Amygdala (tissue), 56 donors: ENCODE measurements at regions not wholly inside any gene's neighbourhood (a gene's known extent, or its start where the extent isn't known, plus 50 kb on each side); places are given as distances from the start of the nearest gene placed in this dataset.
"Not testable (repeated sequence)": the region's sequence is repeated elsewhere in the genome, so short reads cannot be mapped to it uniquely, and the experiment has no call there.

ENCODE experiments used
- DNase-seq, 56 donors: peaks; one replicate each; lab custom pipeline; 2025; lab: John Stamatoyannopoulos, UW

DNA sequence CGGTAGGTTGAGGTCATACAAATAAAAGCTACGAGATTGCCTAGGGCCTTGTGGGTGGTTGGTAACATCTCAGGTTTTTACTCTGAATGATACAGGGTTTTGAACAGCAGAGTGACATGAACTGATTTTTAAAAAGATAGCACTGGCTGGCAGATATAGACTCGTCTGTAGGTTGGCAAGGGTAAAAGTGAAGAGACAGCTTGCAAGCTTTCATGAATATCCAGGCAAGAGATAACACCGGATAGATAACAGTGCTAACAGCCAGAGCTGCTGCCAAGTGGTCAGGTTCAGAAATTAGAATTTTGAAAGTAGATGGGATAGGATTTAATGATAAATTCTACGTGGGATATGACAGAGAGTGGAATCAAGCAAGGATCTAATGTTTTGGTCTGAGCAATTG lies 299.7 kb upstream of the AADAT start:
- DNase-seq: no peak

DNA sequence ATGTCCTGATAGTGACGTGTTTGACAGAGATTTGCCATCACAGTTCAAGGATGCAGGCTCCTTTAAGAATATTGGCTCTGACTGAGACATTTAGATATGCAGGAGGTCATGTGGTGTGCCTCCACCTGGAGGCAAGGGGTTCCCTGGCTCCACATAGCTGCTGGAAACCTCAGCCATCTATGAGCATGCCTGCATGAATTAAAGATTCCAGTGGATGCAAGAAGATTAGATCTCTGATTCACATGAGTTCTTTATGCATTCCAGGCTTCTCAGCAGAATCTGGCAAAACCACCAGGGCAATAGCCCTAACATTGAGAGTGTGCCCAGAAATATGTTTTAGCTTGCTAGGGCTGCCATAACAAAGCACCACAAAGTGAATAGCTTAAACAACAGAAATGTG lies 298.5 kb upstream of the AADAT start:
- DNase-seq: no peak

DNA sequence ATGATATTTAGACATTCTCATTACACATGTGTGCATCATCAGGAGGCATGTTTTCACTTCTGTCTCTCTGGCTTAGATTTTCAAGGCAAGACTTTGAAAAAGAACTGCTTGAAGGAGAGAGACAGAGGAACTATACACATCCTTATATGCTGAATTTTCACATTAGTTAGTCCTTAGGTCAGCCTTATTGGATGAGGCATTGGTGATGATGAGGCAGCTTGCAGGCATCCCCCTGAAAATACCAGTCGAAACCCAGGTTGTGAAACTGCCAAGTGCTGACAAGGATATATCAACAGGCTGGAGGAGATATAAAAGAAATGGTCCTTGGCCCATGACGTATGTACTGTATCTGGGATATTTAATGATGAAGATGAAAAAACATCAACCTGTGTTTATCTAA lies 297.2 kb upstream of the AADAT start:
- DNase-seq: no peak

DNA sequence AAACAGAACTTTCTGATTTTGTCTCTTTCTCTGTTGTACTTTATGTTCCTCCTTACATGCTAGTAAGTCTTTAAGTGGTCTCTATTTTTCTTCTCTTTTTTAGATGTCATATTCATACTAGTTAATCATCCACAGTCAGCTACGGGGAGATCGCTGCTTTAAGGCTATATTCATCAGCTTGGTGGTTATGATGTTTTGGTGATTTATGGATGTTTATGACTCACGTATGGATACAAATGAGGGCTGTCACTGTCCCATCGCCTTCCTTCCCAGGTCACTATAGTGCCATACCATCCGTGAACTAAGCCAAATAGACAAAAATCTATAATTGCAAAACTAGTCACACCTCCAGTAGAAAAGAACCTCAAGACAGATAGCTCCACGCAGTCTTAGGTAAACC lies 296.8 kb upstream of the AADAT start:
- DNase-seq: no peak

DNA sequence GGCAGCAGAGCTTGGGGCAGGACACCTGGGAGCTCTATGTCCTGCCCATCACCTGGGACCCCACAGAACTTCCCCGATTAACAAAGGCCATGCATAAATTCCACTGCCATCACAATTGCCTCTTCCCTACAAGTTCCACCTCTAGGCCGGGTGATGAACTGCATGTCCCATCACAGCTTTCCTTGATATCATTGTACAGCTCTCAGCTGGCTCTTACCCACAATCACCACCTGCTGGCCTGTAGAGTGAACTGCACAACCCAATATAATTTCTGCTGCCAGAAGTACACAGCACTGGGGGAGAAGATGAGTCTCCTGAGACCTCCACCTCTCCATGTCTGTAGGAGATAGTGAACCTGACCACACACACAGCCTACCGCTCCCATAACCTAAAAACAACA lies 285.0 kb upstream of the AADAT start:
- DNase-seq: no peak

DNA sequence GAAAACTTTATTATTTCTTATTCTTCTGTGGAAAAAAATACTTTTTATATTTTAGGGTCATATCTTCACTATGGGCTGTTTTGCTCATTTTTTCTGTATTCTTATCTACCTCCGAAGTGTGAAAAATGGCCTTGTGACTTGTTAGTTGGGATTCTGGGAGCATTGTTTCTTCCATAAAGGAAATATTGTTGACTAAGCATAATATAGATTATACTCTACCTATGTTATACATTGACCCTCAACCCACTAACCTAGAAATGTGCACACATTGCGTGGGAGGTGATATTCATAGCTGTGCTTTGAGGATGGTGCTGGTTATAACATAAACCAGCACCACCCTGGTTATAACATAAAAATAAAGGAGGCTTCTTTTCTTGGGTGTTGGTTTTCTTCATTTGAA lies 259.2 kb upstream of the AADAT start:
- DNase-seq: no peak

DNA sequence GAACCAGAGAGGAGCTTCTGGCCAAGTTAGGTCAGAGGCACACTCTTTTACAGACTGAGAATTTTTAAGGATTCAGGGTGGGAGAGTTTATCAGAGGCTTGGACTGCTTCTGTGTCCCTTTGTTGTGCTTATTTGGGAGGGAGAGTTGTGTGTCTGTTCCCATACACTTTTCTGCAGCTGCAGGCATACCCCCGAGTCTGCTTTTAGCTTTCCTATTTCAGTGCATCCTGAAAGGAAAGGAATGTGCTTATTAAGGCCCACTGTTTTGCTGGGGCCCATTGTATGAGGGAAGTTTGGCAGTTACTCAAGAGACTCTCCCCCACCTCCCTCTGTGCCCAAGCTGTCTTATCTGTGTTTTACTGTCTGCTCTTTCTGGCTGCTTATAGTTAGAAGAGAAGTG lies 257.4 kb upstream of the AADAT start:
- not testable (repeated sequence) for DNase-seq

DNA sequence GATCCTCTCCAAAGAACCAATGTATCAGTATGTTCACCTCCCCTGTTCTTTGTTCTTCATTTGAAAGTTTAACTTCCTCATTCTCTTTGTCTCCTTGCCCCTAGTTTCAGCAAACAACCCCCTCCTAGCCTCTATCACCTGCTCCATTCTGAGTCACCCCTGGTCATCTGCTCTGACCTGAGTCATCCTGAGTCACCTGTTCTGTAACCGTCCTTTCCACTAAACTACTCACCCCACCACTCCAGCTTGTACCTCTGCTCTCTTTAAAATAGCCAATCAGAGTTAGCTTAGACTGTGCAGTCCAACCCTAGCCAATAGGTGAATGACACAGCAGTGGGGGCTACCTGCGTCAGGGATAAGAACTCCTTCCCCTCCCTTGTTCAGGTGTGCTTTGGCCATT lies 249.8 kb upstream of the AADAT start:
- no peak for DNase-seq

GRCh38 chr4:170336238-170336775 lies 246.6 kb upstream of the AADAT start:
- DNase-seq: no peak

GRCh38 chr4:170325599-170325998 lies 235.8 kb upstream of the AADAT start:
- no peak for DNase-seq

- no peak for DNase-seq
Observed at GRCh38 chr4:170323623-170324022, 233.9 kb upstream of the AADAT start.

DNA sequence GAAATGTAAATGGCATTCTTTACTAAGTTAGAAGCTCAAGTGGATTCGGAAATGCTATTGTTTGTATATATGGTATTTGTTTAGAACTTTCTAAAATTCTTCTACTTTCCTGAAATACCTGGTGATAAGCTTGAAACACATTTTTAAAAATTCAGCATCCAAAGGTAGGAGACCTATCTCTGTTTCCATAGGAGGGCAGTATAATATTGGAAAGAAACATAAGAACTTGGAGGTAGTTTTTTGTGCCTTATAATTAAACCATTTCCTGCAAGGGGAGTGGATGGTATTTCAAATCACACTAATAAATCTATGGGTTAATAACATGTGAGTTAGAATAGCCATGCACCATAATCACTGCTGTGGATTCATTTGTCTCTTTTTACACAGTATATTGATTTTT lies 217.4 kb upstream of the AADAT start:
- no peak for DNase-seq

- no peak for DNase-seq
Observed at GRCh38 chr4:170306208-170306607, 216.5 kb upstream of the AADAT start.

DNA sequence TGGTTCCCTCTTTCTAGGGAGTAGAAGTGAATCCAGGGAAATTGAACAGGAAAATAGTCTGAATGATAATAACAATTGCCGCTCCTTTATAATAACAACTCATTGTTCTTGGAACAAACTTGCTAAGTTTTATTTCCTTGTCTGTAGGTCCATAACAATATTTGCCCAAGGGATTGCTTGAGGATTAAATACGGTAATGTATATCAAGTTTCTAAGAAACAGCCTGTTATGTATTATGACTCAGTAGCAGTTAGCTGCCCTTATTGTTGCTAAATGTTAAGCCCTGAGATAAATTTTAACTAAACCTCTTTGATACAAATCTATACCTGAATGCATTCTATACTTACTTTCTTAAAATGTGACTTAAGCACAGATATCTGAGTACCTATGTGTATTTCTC lies 215.9 kb upstream of the AADAT start:
- no peak for DNase-seq

DNA sequence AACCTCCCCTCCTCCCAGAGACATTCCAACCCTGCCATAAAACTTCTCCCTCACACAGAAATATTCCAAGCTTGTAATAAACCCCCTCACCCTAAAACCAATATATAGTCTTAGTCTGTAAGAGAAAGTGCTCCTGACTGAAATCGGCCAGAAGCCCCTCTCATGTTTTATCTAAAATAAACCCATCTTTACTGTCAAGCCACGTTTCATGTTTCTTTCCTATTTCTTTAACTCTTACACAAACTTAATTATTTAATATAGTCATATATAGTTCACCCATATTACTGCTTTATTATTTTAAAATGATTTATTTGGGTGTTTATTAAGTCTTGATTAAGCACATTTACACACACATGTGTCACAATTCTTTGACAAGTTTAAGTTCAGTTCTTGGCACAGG lies 191.3 kb upstream of the AADAT start:
- DNase-seq: no peak

DNA sequence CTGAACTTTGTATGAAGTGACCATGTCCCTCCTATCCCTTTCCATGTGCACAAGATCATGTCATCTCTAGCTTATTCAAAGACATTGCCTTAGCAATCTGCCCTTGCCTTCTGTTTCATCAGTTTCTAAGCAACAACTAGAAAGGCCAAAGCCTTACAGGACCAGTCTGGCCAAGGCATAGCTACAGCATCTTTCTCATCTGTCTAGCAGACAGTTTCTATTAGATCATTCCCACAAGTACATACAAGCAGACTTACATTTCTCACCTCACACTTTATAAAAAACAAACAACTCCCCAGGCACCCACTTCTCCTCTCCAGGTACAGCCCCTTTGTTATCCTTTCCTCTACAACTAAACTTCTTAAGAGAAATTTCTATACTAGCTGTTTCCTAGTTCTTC lies 188.7 kb upstream of the AADAT start:
- DNase-seq: no peak

DNA sequence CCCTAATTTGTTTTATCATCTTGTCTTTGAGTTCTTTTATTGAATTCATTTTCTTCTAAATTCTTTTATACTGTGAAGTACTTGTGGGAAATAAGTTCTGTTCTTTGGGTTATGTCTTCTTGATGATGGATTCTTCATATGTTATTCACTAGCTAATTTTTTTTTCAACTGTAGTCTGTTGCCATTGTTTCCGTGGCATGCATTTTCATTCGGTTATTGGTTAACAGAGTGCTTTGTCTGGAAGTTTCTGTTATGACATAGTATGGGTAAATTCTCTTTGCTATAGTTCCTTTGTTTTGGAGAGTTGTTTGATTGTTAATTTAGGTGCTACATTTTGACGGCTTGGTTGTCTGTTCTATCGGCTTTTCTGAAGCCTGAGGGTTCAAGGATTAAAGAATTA lies 184.9 kb upstream of the AADAT start:
- no peak for DNase-seq

GRCh38 chr4:170272959-170273358 lies 183.2 kb upstream of the AADAT start:
- no peak for DNase-seq

DNA sequence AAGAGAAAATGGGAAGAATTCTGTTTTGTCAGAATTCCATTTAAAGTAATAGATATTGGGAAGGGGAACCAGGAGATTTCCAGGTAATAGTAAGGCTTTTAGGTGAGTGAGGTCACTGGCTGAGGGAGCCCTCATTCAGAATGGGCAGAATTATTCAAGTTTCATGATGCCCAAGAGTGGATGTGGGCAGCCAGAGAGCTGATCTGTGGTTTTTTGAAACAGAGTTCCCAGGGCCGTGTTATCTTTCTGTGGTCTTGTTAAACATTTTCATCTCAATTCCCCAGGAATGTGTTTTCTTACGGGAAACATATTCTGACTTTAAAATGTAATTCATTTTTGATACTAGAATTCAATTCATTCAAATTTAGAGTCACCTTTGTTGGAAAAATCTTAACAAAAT lies 182.0 kb upstream of the AADAT start:
- no peak for DNase-seq

GRCh38 chr4:170270628-170271027 lies 180.9 kb upstream of the AADAT start:
- no peak for DNase-seq

- no peak for DNase-seq
Observed at GRCh38 chr4:170269950-170270349, 180.2 kb upstream of the AADAT start.

DNA sequence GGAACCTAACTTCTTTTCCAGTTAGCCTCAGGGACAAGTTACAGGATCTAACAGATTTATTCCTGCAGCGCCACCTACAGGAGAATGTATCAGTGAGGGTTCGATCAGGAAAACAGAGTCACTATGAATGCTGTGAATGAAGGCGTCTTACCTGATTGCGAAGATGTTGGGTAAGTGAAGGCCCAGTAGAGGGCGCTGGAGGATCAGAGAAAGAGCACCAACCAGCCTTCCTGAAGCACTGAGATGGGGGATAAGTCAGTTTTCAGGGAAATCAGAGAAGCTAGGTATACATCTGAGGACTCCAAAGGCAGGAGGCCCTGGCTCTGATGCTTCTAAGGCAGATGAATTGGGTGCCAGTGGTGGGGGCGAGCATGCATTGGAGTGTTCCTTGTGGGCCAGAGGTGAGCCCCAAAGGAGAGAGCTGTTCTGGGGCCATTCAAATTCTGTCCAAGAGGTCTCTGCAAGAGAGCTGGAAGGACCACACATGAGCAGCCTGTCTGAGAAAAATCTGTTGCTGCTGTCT lies 169.9 kb upstream of the AADAT start:
- peak in 53 of 56 donors; percentile 1 to 88 (median 43) for DNase-seq

DNA sequence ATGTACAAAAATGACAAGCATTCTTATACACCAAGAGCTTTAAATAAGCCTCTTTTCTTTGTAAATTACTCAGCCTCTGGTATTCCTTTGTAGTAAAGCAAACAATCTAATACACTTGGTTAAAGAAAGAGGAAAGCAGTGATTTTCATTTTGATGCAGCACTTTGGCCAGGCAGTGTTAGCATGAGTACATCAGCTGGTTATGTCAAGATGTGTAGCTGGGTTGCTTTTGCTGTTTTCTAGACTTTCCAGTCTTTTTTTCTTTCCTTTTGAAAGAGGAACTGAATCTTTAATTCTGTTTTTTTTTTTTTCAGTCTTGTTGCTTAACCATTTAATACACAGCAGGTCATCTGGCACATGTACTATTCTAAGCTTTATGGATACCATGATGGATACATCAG lies 167.1 kb upstream of the AADAT start:
- DNase-seq: no peak
